H1 (cell line): ENCODE measurements at regions not wholly inside any gene's neighbourhood (a gene's known extent, or its start where the extent isn't known, plus 50 kb on each side); places are given as distances from the start of the nearest gene placed in this dataset.

Experiments
- CTCF ChIA-PET: fragments of 300-600 bp; sonication (Branson Sonifier 250); formaldehyde crosslinking; loops from one replicate; lab custom pipeline; 2021; ENCODE audit not compliant: partially characterized antibody; lab: Charles Lee
- POLR2A ChIA-PET: fragments of 300-600 bp; sonication (Branson Sonifier 250); formaldehyde crosslinking; loops from one replicate; lab custom pipeline; 2021; ENCODE audit warnings: inconsistent platforms; ENCODE audit not compliant: partially characterized antibody; lab: Charles Lee
- DNase-seq, 2 experiments: peaks; one replicate each; pipeline versions ENCODE4 v3.0.0 to v3.0.0-alpha.2; 2010 to 2022; ENCODE audit warnings: low spot score in 2 of 2, low read depth in 1 of 2, mixed read lengths in 1 of 2
- FAIRE-seq: peaks from 2 replicates; lab custom pipeline; 2011; peaks lifted over from hg19 to GRCh38; lab: Jason Lieb, UNC
- H2AFZ ChIP-seq: 2 replicates; pipeline ENCODE4 v1.8.1; 2012; ENCODE audit warnings: low read length, inconsistent platforms
- H2AK5ac ChIP-seq: 2 replicates; pipeline ENCODE4 v1.6.1; 2013; ENCODE audit warnings: low read depth, low read length
- H2BK120ac ChIP-seq: replicated peaks from 2 replicates; pipeline ENCODE3; 2013; ENCODE audit warnings: low read depth, low read length, inconsistent platforms
- H2BK12ac ChIP-seq: 2 replicates; pipeline ENCODE4 v1.6.1; 2013; ENCODE audit warnings: low read depth, low read length
- H2BK15ac ChIP-seq: 2 replicates; pipeline ENCODE4 v1.6.1; 2013; ENCODE audit warnings: low read length
- H2BK20ac ChIP-seq: 2 replicates; pipeline ENCODE4 v1.6.1; 2013; ENCODE audit warnings: low read length
- H2BK5ac ChIP-seq: 2 replicates; pipeline ENCODE4 v1.6.1; 2013; ENCODE audit warnings: low read depth, low read length
- H3K14ac ChIP-seq: 2 replicates; pipeline ENCODE4 v1.6.1; 2013; ENCODE audit warnings: inconsistent platforms; ENCODE audit not compliant: insufficient read length
- H3K18ac ChIP-seq: 2 replicates; pipeline ENCODE4 v1.6.1; 2013; ENCODE audit warnings: low read length; ENCODE audit errors: extremely low read depth
- H3K23ac ChIP-seq: 2 replicates; pipeline ENCODE4 v1.6.1; 2013; ENCODE audit warnings: inconsistent platforms; ENCODE audit not compliant: insufficient read length
- H3K23me2 ChIP-seq: 2 replicates; pipeline ENCODE4 v1.6.1; 2013; ENCODE audit warnings: low read depth, low read length
- H3K27ac ChIP-seq: 2 replicates; pipeline ENCODE4 v1.6.1; 2011; ENCODE audit warnings: low read depth, low read length, inconsistent platforms
- H3K27me3 ChIP-seq, 4 experiments: replicated peaks in 1 of 4; 1 replicate in 1 of 4; 2 replicates in 3 of 4; pipeline versions ENCODE4 v1.6.1 to v1.8.1; 2011 to 2013; ENCODE audit warnings: low read length in 3 of 4, mild to moderate bottlenecking in 3 of 4, inconsistent platforms in 2 of 4, mixed read lengths in 2 of 4, moderate library complexity in 1 of 4; ENCODE audit not compliant: control insufficient read depth in 3 of 4, insufficient read depth in 3 of 4; ENCODE audit errors: extremely low read depth in 1 of 4
- H3K36me3 ChIP-seq, 4 experiments: 2 replicates each; pipeline versions ENCODE4 v1.6.1 to v1.8.1; 2011 to 2013; ENCODE audit warnings: mild to moderate bottlenecking in 4 of 4, low read length in 3 of 4, moderate library complexity in 2 of 4, control low read depth in 1 of 4, inconsistent platforms in 1 of 4; ENCODE audit not compliant: insufficient read depth in 4 of 4, control insufficient read depth in 2 of 4
- H3K4ac ChIP-seq: replicated peaks from 2 replicates; pipeline ENCODE3; 2013; ENCODE audit warnings: low read length, low read depth, mixed read lengths, inconsistent platforms; ENCODE audit not compliant: insufficient read length
- H3K4me1 ChIP-seq, 4 experiments: replicated peaks in 1 of 4; 1 replicate in 1 of 4; 2 replicates in 3 of 4; pipeline versions ENCODE4 v1.6.1 to v1.8.1; 2011 to 2013; ENCODE audit warnings: low read length in 3 of 4, inconsistent platforms in 2 of 4, mixed read lengths in 1 of 4; ENCODE audit not compliant: insufficient read depth in 4 of 4, control insufficient read depth in 3 of 4
- H3K4me2 ChIP-seq, 2 experiments: 2 replicates each; pipeline versions ENCODE4 v1.6.1 to v1.8.1; 2011 to 2013; ENCODE audit warnings: low read depth in 2 of 2, low read length in 2 of 2, control low read depth in 1 of 2, inconsistent platforms in 1 of 2, mild to moderate bottlenecking in 1 of 2; ENCODE audit not compliant: insufficient read depth in 1 of 2
- H3K4me3 ChIP-seq, 4 experiments: fragments of 200-600, 300-600 bp in 1 of 4; sonication (generic), shearing (Covaris generic), sonication (Bioruptor Twin) in 1 of 4; 2 replicates each; pipeline versions ENCODE4 v1.5.1 to v1.8.1; 2011 to 2016; ENCODE audit warnings: low read length in 4 of 4, low read depth in 3 of 4, control low read depth in 2 of 4, inconsistent platforms in 2 of 4, mild to moderate bottlenecking in 2 of 4, mixed read lengths in 1 of 4, moderate library complexity in 1 of 4; ENCODE audit not compliant: insufficient read depth in 2 of 4; ENCODE audit errors: extremely low read depth in 1 of 4
- H3K56ac ChIP-seq: replicated peaks from 2 replicates; pipeline ENCODE3; 2013; ENCODE audit warnings: low read depth, mild to moderate bottlenecking, mixed read lengths, low read length, inconsistent platforms; ENCODE audit not compliant: insufficient read length
- H3K79me1 ChIP-seq: 2 replicates; pipeline ENCODE4 v1.6.1; 2013; ENCODE audit warnings: low read depth, low read length, control low read depth
- H3K79me2 ChIP-seq, 2 experiments: 2 replicates each; pipeline versions ENCODE4 v1.6.1 to v1.8.1; 2012 to 2013; ENCODE audit warnings: low read length in 2 of 2, mild to moderate bottlenecking in 2 of 2, inconsistent platforms in 1 of 2; ENCODE audit not compliant: insufficient read depth in 2 of 2, control insufficient read depth in 1 of 2
- H3K9ac ChIP-seq, 4 experiments: replicated peaks in 1 of 4; 1 replicate in 1 of 4; 2 replicates in 3 of 4; pipeline versions ENCODE4 v1.6.1 to v1.8.1; 2011 to 2013; ENCODE audit warnings: low read depth in 3 of 4, low read length in 3 of 4, control low read depth in 2 of 4, mild to moderate bottlenecking in 2 of 4, moderate library complexity in 2 of 4, inconsistent platforms in 1 of 4; ENCODE audit errors: extremely low read depth in 1 of 4
- H3K9me3 ChIP-seq, 2 experiments: 2 replicates each; pipeline versions ENCODE4 v1.6.1 to v1.8.1; 2012 to 2013; ENCODE audit warnings: mild to moderate bottlenecking in 2 of 2, moderate library complexity in 2 of 2, control low read depth in 1 of 2, inconsistent platforms in 1 of 2, low read depth in 1 of 2, low read length in 1 of 2, mixed read lengths in 1 of 2; ENCODE audit not compliant: insufficient read depth in 2 of 2
- H4K20me1 ChIP-seq, 2 experiments: replicated peaks in 1 of 2; 2 replicates each; pipeline versions ENCODE3 to v1.8.1; 2011 to 2013; ENCODE audit warnings: inconsistent platforms in 2 of 2, low read length in 2 of 2, mild to moderate bottlenecking in 1 of 2; ENCODE audit not compliant: insufficient read depth in 2 of 2, control insufficient read depth in 1 of 2
- H4K5ac ChIP-seq: 2 replicates; pipeline ENCODE4 v1.6.1; 2013; ENCODE audit warnings: low read length, low read depth, mixed read lengths, inconsistent platforms; ENCODE audit not compliant: insufficient read length
- H4K8ac ChIP-seq: 2 replicates; pipeline ENCODE4 v1.8.0; 2013; ENCODE audit warnings: mild to moderate bottlenecking, moderate library complexity, low read length, inconsistent platforms; ENCODE audit not compliant: insufficient read depth; ENCODE audit errors: extremely low read depth
- H4K91ac ChIP-seq: replicated peaks from 2 replicates; pipeline ENCODE3; 2013; ENCODE audit warnings: low read length, mixed read lengths, inconsistent platforms; ENCODE audit not compliant: insufficient read length
- CBX8 ChIP-seq: fragments of 300-800, 300-1000 bp; sonication (generic); IDR thresholded peaks from 2 replicates; pipeline ENCODE4 v1.7.1; 2016; ENCODE audit warnings: low read depth, low read length, borderline replicate concordance
- CEBPB ChIP-seq: IDR thresholded peaks from 2 replicates; pipeline ENCODE4 v1.6.1; 2012; ENCODE audit warnings: low read depth, low read length
- CHD1 ChIP-seq: IDR thresholded peaks from 2 replicates; pipeline ENCODE4 v1.6.1; 2012; ENCODE audit warnings: low read depth, low read length, improper control_type of control experiment
- EP300 ChIP-seq, 2 experiments: IDR thresholded peaks; 1 replicate in 1 of 2; 2 replicates in 1 of 2; pipeline ENCODE4 v1.6.1; 2011 to 2012; ENCODE audit warnings: low read depth in 2 of 2, low read length in 2 of 2, mild to moderate bottlenecking in 2 of 2, borderline replicate concordance in 1 of 2, inconsistent platforms in 1 of 2, moderate library complexity in 1 of 2
- FOSL1 ChIP-seq: IDR thresholded peaks from 2 replicates; pipeline ENCODE4 v1.6.1; 2011; ENCODE audit warnings: mild to moderate bottlenecking, low read depth, low read length, moderate library complexity; ENCODE audit not compliant: insufficient read depth
- HDAC2 ChIP-seq, 2 experiments: fragments of 300-600 bp in 1 of 2; sonication (generic) in 1 of 2; IDR thresholded peaks; 2 replicates each; pipeline ENCODE4 v1.6.1; 2011 to 2012; ENCODE audit warnings: low read depth in 2 of 2, low read length in 2 of 2, mild to moderate bottlenecking in 2 of 2, moderate library complexity in 2 of 2, borderline replicate concordance in 1 of 2, inconsistent platforms in 1 of 2
- RAD21 ChIP-seq, 2 experiments: IDR thresholded peaks in 1 of 2; conservative IDR thresholded peaks in 1 of 2; 2 replicates each; pipeline ENCODE4 v1.6.1; 2011; ENCODE audit warnings: low read depth in 2 of 2, low read length in 2 of 2, improper control_type of control experiment in 1 of 2, inconsistent platforms in 1 of 2, mild to moderate bottlenecking in 1 of 2, moderate library complexity in 1 of 2
- RXRA ChIP-seq: IDR thresholded peaks from 2 replicates; pipeline ENCODE4 v1.6.1; 2011; ENCODE audit warnings: low read depth, mild to moderate bottlenecking, low read length, moderate library complexity; ENCODE audit not compliant: insufficient read depth
- SIRT6 ChIP-seq: IDR thresholded peaks from one replicate; pipeline ENCODE4 v1.7.1; 2012; ENCODE audit warnings: low read length, inconsistent platforms
- SIX5 ChIP-seq: IDR thresholded peaks from 2 replicates; pipeline ENCODE4 v1.6.1; 2011; ENCODE audit warnings: mild to moderate bottlenecking, low read depth, low read length
- WGBS, 2 experiments: shearing (Covaris generic) in 1 of 2; methylation state at CpG; one replicate each; pipeline versions ENCODE4 v1.1.6 to v1.1.7; 2013 to 2015; ENCODE audit warnings: low lambda C conversion rate in 2 of 2, mixed read lengths in 2 of 2, inconsistent platforms in 1 of 2, low coverage in 1 of 2, missing lambda C conversion rate in 1 of 2; ENCODE audit not compliant: insufficient replicate concordance in 2 of 2, insufficient coverage in 1 of 2, insufficient read length in 1 of 2; ENCODE audit errors: extremely low coverage in 1 of 2, missing lambda C conversion rate in 1 of 2; 5-methylcytosine and 5-hydroxymethylcytosine counted together
- TF ChIP-seq, protein P1 (sequence below): IDR thresholded peaks from 2 replicates; pipeline ENCODE4 v1.6.1; 2012; ENCODE audit warnings: inconsistent platforms
- TF ChIP-seq, protein P2 (sequence below): IDR thresholded peaks from 2 replicates; pipeline ENCODE4 v1.6.1; 2012; ENCODE audit warnings: low read length, inconsistent platforms

DNA sequence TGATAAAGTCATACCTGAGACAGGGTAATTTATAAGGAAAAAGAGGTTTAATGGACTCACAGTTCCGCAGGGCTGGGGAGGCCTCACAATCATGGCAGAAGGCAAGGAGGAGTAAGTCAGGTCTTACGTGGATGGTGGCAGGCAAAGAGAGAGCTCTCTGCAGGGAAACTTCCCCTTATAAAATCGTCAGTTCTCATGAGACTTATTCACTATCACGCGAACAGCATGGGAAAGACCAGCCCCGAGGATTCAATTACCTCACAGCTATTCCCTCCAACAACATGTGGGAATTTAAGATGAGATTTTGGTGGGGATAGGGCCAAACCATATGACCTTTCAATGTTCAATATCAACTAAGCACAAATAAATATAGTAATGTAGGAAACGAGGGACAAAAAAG, 559.4 kb upstream of the KCND2 start:
- WGBS, 2 experiments = 88% methylated on average over 7 of the region's 7 CpGs; no CpG with 5 or more reads in 1 of the 2 experiments
- no peaks in the 10 kb centered on the region for H3K9me3 ChIP-seq
- H4K8ac ChIP-seq = no peak overlapping the region
- TF ChIP-seq, protein P1, sequence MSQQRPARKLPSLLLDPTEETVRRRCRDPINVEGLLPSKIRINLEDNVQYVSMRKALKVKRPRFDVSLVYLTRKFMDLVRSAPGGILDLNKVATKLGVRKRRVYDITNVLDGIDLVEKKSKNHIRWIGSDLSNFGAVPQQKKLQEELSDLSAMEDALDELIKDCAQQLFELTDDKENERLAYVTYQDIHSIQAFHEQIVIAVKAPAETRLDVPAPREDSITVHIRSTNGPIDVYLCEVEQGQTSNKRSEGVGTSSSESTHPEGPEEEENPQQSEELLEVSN = no peak
- TF ChIP-seq EP300 (IDR thresholded peaks at IDR 0.05; ENCODE audit: borderline replicate concordance in 1 of 2, low read depth in 2 of 2, low read length in 2 of 2) = no peak
- TF ChIP-seq CBX8 = no peak
- no peak for TF ChIP-seq RAD21 (IDR thresholded peaks at IDR 0.05 in 1 of 2, conservative IDR thresholded peaks at IDR 0.05 in 1 of 2; ENCODE audit: low read depth in 2 of 2, low read length in 2 of 2)
- TF ChIP-seq CEBPB = no peak
- TF ChIP-seq CHD1 = no peak
- no peak for TF ChIP-seq SIRT6
- TF ChIP-seq HDAC2 (IDR thresholded peaks at IDR 0.05; ENCODE audit: borderline replicate concordance in 1 of 2, low read depth in 2 of 2, low read length in 2 of 2) = no peak
- no peak for TF ChIP-seq SIX5
- TF ChIP-seq FOSL1 = no peak
- no peak for TF ChIP-seq RXRA
- TF ChIP-seq, protein P2, sequence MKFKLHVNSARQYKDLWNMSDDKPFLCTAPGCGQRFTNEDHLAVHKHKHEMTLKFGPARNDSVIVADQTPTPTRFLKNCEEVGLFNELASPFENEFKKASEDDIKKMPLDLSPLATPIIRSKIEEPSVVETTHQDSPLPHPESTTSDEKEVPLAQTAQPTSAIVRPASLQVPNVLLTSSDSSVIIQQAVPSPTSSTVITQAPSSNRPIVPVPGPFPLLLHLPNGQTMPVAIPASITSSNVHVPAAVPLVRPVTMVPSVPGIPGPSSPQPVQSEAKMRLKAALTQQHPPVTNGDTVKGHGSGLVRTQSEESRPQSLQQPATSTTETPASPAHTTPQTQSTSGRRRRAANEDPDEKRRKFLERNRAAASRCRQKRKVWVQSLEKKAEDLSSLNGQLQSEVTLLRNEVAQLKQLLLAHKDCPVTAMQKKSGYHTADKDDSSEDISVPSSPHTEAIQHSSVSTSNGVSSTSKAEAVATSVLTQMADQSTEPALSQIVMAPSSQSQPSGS = no peak

More for the DNA sequence above, 559.4 kb upstream of the KCND2 start:
- H2BK5ac ChIP-seq = no peak overlapping the region
- H3K18ac ChIP-seq = no peak overlapping the region
- H4K91ac ChIP-seq = no peak overlapping the region
- POLR2A ChIA-PET = no interaction called here
- no peak overlapping the region for H2BK15ac ChIP-seq
- FAIRE-seq = no peak
- H3K27ac ChIP-seq = no peak overlapping the region
- H3K9ac ChIP-seq = no peak overlapping the region
- H3K23me2 ChIP-seq = no peaks in the 10 kb centered on the region
- H4K20me1 ChIP-seq = no peaks in the 10 kb centered on the region
- no peak overlapping the region for H2BK12ac ChIP-seq
- no peaks in the 10 kb centered on the region for H3K36me3 ChIP-seq
- H3K79me1 ChIP-seq = no peaks in the 10 kb centered on the region
- no peak overlapping the region for H3K4me3 ChIP-seq
- no peak overlapping the region for H2BK20ac ChIP-seq
- no peak overlapping the region for H3K4ac ChIP-seq
- no peak overlapping the region for H3K14ac ChIP-seq
- CTCF ChIA-PET = no interaction called here
- no peak for DNase-seq
- no peak overlapping the region for H2AK5ac ChIP-seq
- H2AFZ ChIP-seq = no peak overlapping the region
- H3K4me1 ChIP-seq = no peaks in the 10 kb centered on the region
- H3K56ac ChIP-seq = no peak overlapping the region
- no peaks in the 10 kb centered on the region for H3K79me2 ChIP-seq
- no peak overlapping the region for H3K4me2 ChIP-seq
- no peak overlapping the region for H3K23ac ChIP-seq
- no peak overlapping the region for H2BK120ac ChIP-seq
- no peaks in the 10 kb centered on the region for H3K27me3 ChIP-seq
- no peak overlapping the region for H4K5ac ChIP-seq
